ENCODE measurements at regions not wholly inside any gene's neighbourhood (a gene's known extent, or its start where the extent isn't known, plus 50 kb on each side); places are given as distances from the start of the nearest gene placed in this dataset.
A peak's percentile ranks its signal among the peaks of the same experiment; 100 is the strongest.

- DNase-seq (ENCODE audit: extremely low spot score), result no peak
- Histone ChIP-seq H3K4me3 (ENCODE audit: low read depth, low read length) (no peak overlapping the region), H3K27ac (ENCODE audit: low read depth) (no peak overlapping the region), H3K4me1 (ENCODE audit: insufficient read depth) (no peaks in the 10 kb centered on the region), H3K36me3 (ENCODE audit: insufficient read depth) (no peaks in the 10 kb centered on the region)
- WGBS, result 92% methylated on average over 1 of the region's 1 CpG
These were observed 443.1 kb upstream of the ZNF608 start for GRCh38 chr5:125189531-125189941.

- H3K27ac ChIP-seq (ENCODE audit: low read depth), result no peak overlapping the region
- H3K36me3 ChIP-seq (ENCODE audit: insufficient read depth), result no peaks in the 10 kb centered on the region
- H3K4me3 ChIP-seq (ENCODE audit: low read depth, low read length), result no peak overlapping the region
- WGBS, result 72% methylated on average over 9 of the region's 9 CpGs
- no peak for DNase-seq (ENCODE audit: extremely low spot score)
- no peaks in the 10 kb centered on the region for H3K4me1 ChIP-seq (ENCODE audit: insufficient read depth)
These were observed 444.0 kb upstream of the ZNF608 start for GRCh38 chr5:125190232-125191087.

- Histone ChIP-seq H3K27ac (ENCODE audit: low read depth) (no peak overlapping the region), H3K4me3 (ENCODE audit: low read depth, low read length) (no peak overlapping the region), H3K4me1 (ENCODE audit: insufficient read depth) (no peaks in the 10 kb centered on the region), H3K36me3 (ENCODE audit: insufficient read depth) (no peaks in the 10 kb centered on the region)
- WGBS, result 90% methylated on average over 6 of the region's 6 CpGs
- DNase-seq (ENCODE audit: extremely low spot score), result no peak
These were observed 448.4 kb upstream of the ZNF608 start for GRCh38 chr5:125194883-125195282.

GRCh38 chr5:125196481-125197111 is 450.2 kb upstream of the ZNF608 start:
- Histone ChIP-seq H3K27ac (ENCODE audit: low read depth) (no peak overlapping the region), H3K4me1 (ENCODE audit: insufficient read depth) (no peaks in the 10 kb centered on the region), H3K4me3 (ENCODE audit: low read depth, low read length) (no peak overlapping the region), H3K36me3 (ENCODE audit: insufficient read depth) (no peaks in the 10 kb centered on the region)
- DNase-seq (ENCODE audit: extremely low spot score), result no peak
- WGBS, result 58% methylated on average over 13 of the region's 13 CpGs

GRCh38 chr5:125197321-125197720 is 450.9 kb upstream of the ZNF608 start:
- no peak for DNase-seq (ENCODE audit: extremely low spot score)
- H3K27ac ChIP-seq (ENCODE audit: low read depth), result no peak overlapping the region
- 49% methylated on average over 2 of the region's 2 CpGs for WGBS

DNA sequence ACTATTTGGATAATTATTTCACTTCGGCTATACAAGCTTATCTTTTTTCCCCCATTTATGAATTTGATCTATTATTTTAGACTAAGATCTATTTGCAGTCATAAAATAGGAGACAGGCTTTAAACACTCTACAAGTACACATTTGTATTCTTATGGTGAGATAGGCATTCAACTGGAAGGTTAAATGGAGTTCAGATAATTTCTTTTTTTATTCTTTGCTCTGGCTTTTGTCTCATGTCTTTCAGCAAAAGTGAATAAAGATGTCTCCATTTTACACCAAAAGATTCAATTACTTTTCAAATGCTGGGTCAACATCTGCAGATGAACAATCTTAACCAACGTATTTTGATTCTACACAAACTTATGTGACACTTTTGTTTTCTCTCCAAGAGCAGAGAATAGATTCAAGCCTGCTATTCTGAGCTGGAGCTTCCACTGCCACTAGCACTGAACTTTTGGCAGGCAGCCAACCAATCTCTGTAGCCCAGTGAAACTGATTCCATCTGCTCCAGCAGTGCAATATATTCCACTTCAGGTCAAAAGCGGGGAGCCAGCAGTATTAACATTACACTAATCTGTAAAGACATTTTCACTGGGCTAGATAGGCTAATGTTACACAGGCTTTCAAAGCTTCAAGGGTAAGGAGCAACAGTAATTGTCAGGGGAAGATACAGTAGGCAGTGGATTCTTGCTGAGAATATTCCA is 452.0 kb upstream of the ZNF608 start:
- Histone ChIP-seq H3K27ac (ENCODE audit: low read depth) (no peak overlapping the region), H3K36me3 (ENCODE audit: insufficient read depth) (no peaks in the 10 kb centered on the region), H3K4me3 (ENCODE audit: low read depth, low read length) (no peak overlapping the region), H3K4me1 (ENCODE audit: insufficient read depth) (no peaks in the 10 kb centered on the region)
- peak; percentile 92 for DNase-seq (ENCODE audit: extremely low spot score)
- 22% methylated on average over 3 of the region's 3 CpGs for WGBS

More at GRCh38 chr5:125197321-125197720, 450.9 kb upstream of the ZNF608 start:
- Histone ChIP-seq H3K4me3 (ENCODE audit: low read depth, low read length) (no peak overlapping the region), H3K4me1 (ENCODE audit: insufficient read depth) (no peaks in the 10 kb centered on the region), H3K36me3 (ENCODE audit: insufficient read depth) (no peaks in the 10 kb centered on the region)

DNA sequence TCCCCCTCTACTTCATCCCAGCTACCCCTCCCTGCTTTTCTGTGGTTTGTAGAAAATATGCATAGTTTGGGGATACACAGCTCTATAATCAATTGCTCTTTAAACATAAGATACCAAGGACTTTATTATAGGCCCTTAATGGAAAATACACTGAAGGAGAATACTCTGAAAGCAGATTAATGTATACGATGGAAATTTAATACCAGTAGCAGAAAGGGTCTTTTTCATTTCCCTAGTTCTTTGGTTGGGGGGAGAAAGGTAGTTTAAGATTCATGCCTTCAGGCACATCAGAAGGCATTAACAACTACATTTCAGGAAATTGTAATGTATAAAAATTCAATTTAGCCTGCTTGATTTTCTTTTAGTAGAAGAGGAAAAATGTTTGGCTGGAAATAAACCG is 452.9 kb upstream of the ZNF608 start:
- no peak for DNase-seq (ENCODE audit: extremely low spot score)
- Histone ChIP-seq H3K27ac (ENCODE audit: low read depth) (no peak overlapping the region), H3K4me3 (ENCODE audit: low read depth, low read length) (no peak overlapping the region), H3K4me1 (ENCODE audit: insufficient read depth) (no peaks in the 10 kb centered on the region), H3K36me3 (ENCODE audit: insufficient read depth) (no peaks in the 10 kb centered on the region)
- WGBS, result 85% methylated on average over 2 of the region's 2 CpGs

GRCh38 chr5:125199968-125200865 is 453.8 kb upstream of the ZNF608 start:
- 39% methylated on average over 17 of the region's 17 CpGs for WGBS
- H3K36me3 ChIP-seq (ENCODE audit: insufficient read depth), result no peaks in the 10 kb centered on the region
- peak overlapping the region; percentile 8 for H3K4me3 ChIP-seq (ENCODE audit: low read depth, low read length)
- no peak for DNase-seq (ENCODE audit: extremely low spot score)
- H3K27ac ChIP-seq (ENCODE audit: low read depth), result no peak overlapping the region
- H3K4me1 ChIP-seq (ENCODE audit: insufficient read depth), result no peaks in the 10 kb centered on the region

- 74% methylated on average over 5 of the region's 5 CpGs for WGBS
- H3K4me1 ChIP-seq (ENCODE audit: insufficient read depth), result no peaks in the 10 kb centered on the region
- no peak for DNase-seq (ENCODE audit: extremely low spot score)
- H3K36me3 ChIP-seq (ENCODE audit: insufficient read depth), result no peaks in the 10 kb centered on the region
- peak overlapping the region; percentile 8 for H3K4me3 ChIP-seq (ENCODE audit: low read depth, low read length)
- H3K27ac ChIP-seq (ENCODE audit: low read depth), result no peak overlapping the region
These were observed 454.5 kb upstream of the ZNF608 start for GRCh38 chr5:125200866-125201373.

DNA sequence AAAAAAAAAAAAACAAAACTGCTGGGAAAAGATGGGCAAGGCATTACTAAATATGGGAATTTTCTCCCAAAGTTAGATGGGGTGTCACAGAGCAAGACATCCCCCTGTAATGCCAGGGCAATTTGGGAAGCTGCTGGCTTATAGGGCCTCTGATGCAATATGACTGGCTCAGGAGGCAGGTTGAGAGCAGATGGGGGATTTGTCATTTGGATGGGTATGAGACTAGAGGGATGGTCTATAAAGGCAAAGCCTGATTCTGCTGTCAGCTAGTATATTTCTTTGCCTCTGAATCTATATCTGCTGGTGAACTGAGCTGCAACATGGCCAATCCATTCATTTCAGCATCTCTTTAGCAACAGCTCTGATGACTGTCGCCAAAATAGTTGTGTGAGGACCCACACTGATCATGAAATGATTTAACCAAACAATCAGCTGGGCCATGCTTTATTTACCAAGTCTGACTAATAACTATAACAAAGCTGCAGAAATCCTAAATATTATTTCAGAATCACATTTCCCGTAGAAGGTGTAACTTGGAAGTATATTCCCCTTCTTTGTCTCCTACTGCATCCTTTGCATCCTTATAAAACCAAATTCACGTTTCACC is 455.1 kb upstream of the ZNF608 start:
- Histone ChIP-seq H3K4me3 (ENCODE audit: low read depth, low read length) (no peak overlapping the region), H3K27ac (ENCODE audit: low read depth) (no peak overlapping the region), H3K36me3 (ENCODE audit: insufficient read depth) (no peaks in the 10 kb centered on the region), H3K4me1 (ENCODE audit: insufficient read depth) (no peaks in the 10 kb centered on the region)
- DNase-seq (ENCODE audit: extremely low spot score), result no peak
- WGBS, result 96% methylated on average over 3 of the region's 3 CpGs

DNA sequence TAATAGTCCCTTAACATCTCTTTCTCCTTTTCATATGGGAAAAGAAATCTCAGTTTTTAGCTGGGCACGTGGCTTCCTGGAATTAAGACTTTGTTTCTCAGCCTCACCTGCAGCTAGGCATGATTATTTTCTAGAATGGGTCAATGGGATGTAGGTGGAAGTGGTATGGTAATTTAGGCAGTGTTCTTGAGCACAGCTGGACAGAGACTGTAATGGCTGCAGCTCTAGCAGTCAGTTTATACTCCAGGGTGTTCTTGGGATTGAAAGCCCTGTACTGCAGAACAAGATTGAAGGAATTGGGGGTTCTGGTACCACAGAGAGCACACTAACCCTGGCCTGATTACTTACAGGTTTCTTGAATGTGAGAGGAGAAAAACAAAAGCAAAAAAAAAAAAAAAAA is 455.9 kb upstream of the ZNF608 start:
- no peak overlapping the region for H3K4me3 ChIP-seq (ENCODE audit: low read depth, low read length)
- no peak for DNase-seq (ENCODE audit: extremely low spot score)
- 98% methylated on average over 1 of the region's 1 CpG for WGBS
- H3K36me3 ChIP-seq (ENCODE audit: insufficient read depth), result no peaks in the 10 kb centered on the region
- no peak overlapping the region for H3K27ac ChIP-seq (ENCODE audit: low read depth)
- no peaks in the 10 kb centered on the region for H3K4me1 ChIP-seq (ENCODE audit: insufficient read depth)

DNA sequence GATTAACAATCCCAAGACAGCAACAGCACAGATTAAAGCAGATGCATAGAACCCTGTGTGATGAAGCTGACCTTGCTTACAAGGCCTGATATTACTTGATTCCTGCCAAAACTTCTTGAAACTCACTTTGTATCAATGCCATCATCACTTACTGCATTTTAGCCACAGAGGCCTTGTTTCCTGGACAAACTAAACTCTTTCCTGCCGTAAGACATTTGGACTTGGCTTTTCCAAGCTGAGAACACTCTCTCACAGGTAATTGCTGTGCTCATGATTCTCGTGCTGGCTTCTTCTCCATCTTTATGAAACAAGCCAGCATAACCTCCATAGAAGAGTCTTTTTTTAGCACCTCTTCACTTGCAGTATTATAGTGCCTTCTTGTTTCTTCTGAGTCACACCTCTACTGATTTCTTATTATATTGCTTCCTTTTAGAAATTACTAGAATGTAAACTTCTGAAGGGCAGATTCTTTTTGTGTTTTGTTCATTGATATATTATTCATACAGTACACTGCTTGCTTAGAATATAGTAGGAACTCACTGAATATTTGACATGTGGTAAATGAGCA is 456.5 kb upstream of the ZNF608 start:
- Histone ChIP-seq H3K36me3 (ENCODE audit: insufficient read depth) (no peaks in the 10 kb centered on the region), H3K4me3 (ENCODE audit: low read depth, low read length) (no peak overlapping the region), H3K27ac (ENCODE audit: low read depth) (no peak overlapping the region), H3K4me1 (ENCODE audit: insufficient read depth) (no peaks in the 10 kb centered on the region)
- 94% methylated on average over 2 of the region's 2 CpGs for WGBS
- no peak for DNase-seq (ENCODE audit: extremely low spot score)

All from urinary bladder (tissue), 3 donors.